H9 (cell line): ENCODE measurements at regions not wholly inside any gene's neighbourhood (a gene's known extent, or its start where the extent isn't known, plus 50 kb on each side); places are given as distances from the start of the nearest gene placed in this dataset.
A peak's percentile ranks its signal among the peaks of the same experiment; 100 is the strongest.
"Not testable (repeated sequence)": the region's sequence is repeated elsewhere in the genome, so short reads cannot be mapped to it uniquely, and the experiment has no call there.

Experiments
- DNase-seq: peaks from one replicate; pipeline ENCODE4 v3.0.0-alpha.2; 2017
- H2AFZ ChIP-seq: one replicate; pipeline ENCODE4 v1.6.1; 2013; ENCODE audit warnings: mild to moderate bottlenecking, low read length, control low read depth, moderate library complexity
- H2AK5ac ChIP-seq: 2 replicates; pipeline ENCODE4 v1.6.1; 2013; ENCODE audit warnings: low read length, control low read depth, mixed read lengths; ENCODE audit not compliant: insufficient read length
- H2BK120ac ChIP-seq: one replicate; pipeline ENCODE4 v1.6.1; 2013; ENCODE audit warnings: low read depth, mild to moderate bottlenecking, low read length, control low read depth, inconsistent platforms; ENCODE audit not compliant: poor library complexity, severe bottlenecking
- H2BK12ac ChIP-seq: 2 replicates; pipeline ENCODE4 v1.6.1; 2013; ENCODE audit warnings: low read length, control low read depth, mixed read lengths, low read depth; ENCODE audit not compliant: insufficient read length
- H2BK15ac ChIP-seq: 2 replicates; pipeline ENCODE4 v1.6.1; 2013; ENCODE audit warnings: low read depth, low read length, control low read depth
- H2BK20ac ChIP-seq: one replicate; pipeline ENCODE4 v1.6.1; 2013; ENCODE audit warnings: low read depth, mild to moderate bottlenecking, low read length, control low read depth, inconsistent platforms; ENCODE audit not compliant: poor library complexity, severe bottlenecking
- H2BK5ac ChIP-seq: 2 replicates; pipeline ENCODE4 v1.6.1; 2013; ENCODE audit warnings: low read length, control low read depth, mixed read lengths; ENCODE audit not compliant: insufficient read length
- H3K14ac ChIP-seq: 2 replicates; pipeline ENCODE4 v1.6.1; 2013; ENCODE audit warnings: low read length, control low read depth; ENCODE audit not compliant: insufficient read depth
- H3K18ac ChIP-seq: 2 replicates; pipeline ENCODE4 v1.6.1; 2013; ENCODE audit warnings: low read depth, mild to moderate bottlenecking, mixed read lengths, low read length, control low read depth; ENCODE audit not compliant: insufficient read length
- H3K23ac ChIP-seq: 2 replicates; pipeline ENCODE4 v1.6.1; 2013; ENCODE audit warnings: low read length, control low read depth, mixed read lengths, low read depth; ENCODE audit not compliant: insufficient read length
- H3K23me2 ChIP-seq: 2 replicates; pipeline ENCODE4 v1.6.1; 2013; ENCODE audit warnings: low read depth, mild to moderate bottlenecking, mixed read lengths, low read length, control low read depth; ENCODE audit not compliant: insufficient read length, poor library complexity, severe bottlenecking
- H3K27ac ChIP-seq: 2 replicates; pipeline ENCODE4 v1.5.1; 2013; ENCODE audit warnings: low read length, control low read depth, mixed read lengths, low read depth; ENCODE audit not compliant: insufficient read length
- H3K27me3 ChIP-seq: 2 replicates; pipeline ENCODE4 v1.6.1; 2013; ENCODE audit warnings: low read length, control low read depth, inconsistent platforms; ENCODE audit not compliant: insufficient read depth
- H3K4ac ChIP-seq: 2 replicates; pipeline ENCODE4 v1.6.1; 2013; ENCODE audit warnings: low read depth, mild to moderate bottlenecking, control low read depth, inconsistent platforms, low read length, moderate library complexity
- H3K4me1 ChIP-seq: 2 replicates; pipeline ENCODE4 v1.6.1; 2013; ENCODE audit warnings: low read length, control low read depth, inconsistent platforms; ENCODE audit not compliant: insufficient read depth
- H3K4me2 ChIP-seq: 2 replicates; pipeline ENCODE4 v1.6.1; 2013; ENCODE audit warnings: low read length, control low read depth, mixed read lengths; ENCODE audit not compliant: insufficient read length, insufficient read depth
- H3K56ac ChIP-seq: 2 replicates; pipeline ENCODE4 v1.6.1; 2013; ENCODE audit warnings: low read depth, mild to moderate bottlenecking, mixed read lengths, low read length, control low read depth; ENCODE audit not compliant: insufficient read length
- H3K79me1 ChIP-seq: 2 replicates; pipeline ENCODE4 v1.6.1; 2013; ENCODE audit warnings: low read depth, mild to moderate bottlenecking, moderate library complexity, low read length, control low read depth, inconsistent platforms; ENCODE audit not compliant: insufficient read depth, poor library complexity, severe bottlenecking
- H3K79me2 ChIP-seq: 2 replicates; pipeline ENCODE4 v1.6.1; 2013; ENCODE audit warnings: low read length, control low read depth, inconsistent platforms; ENCODE audit not compliant: insufficient read depth
- H3K9ac ChIP-seq: 2 replicates; pipeline ENCODE4 v1.6.1; 2013; ENCODE audit warnings: low read length, control low read depth, mixed read lengths; ENCODE audit not compliant: insufficient read length; ENCODE audit errors: extremely low read depth
- H3K9me3 ChIP-seq: one replicate; pipeline ENCODE4 v1.6.1; 2013; ENCODE audit warnings: low read depth, low read length, inconsistent platforms; ENCODE audit not compliant: control insufficient read depth
- H3T11ph ChIP-seq: one replicate; pipeline ENCODE4 v1.6.1; 2013; ENCODE audit warnings: mild to moderate bottlenecking, low read length, control low read depth, inconsistent platforms
- H4K20me1 ChIP-seq: one replicate; pipeline ENCODE4 v1.6.1; 2013; ENCODE audit not compliant: control insufficient read depth, insufficient read length, insufficient read depth
- H4K5ac ChIP-seq: 2 replicates; pipeline ENCODE4 v1.6.1; 2013; ENCODE audit warnings: low read depth, mild to moderate bottlenecking, mixed read lengths, low read length, control low read depth; ENCODE audit not compliant: insufficient read length
- H4K8ac ChIP-seq: replicated peaks from 2 replicates; pipeline ENCODE4 v1.6.1; 2013; ENCODE audit warnings: low read length, control low read depth, mixed read lengths, low read depth; ENCODE audit not compliant: insufficient read length
- H4K91ac ChIP-seq: 2 replicates; pipeline ENCODE4 v1.6.1; 2013; ENCODE audit warnings: low read depth, mild to moderate bottlenecking, moderate library complexity, mixed read lengths, low read length, control low read depth; ENCODE audit not compliant: insufficient read length
- H3K27ac Mint-ChIP-seq, 3 experiments: 2 replicates in 2 of 3; 3 replicates in 1 of 3; pipeline ENCODE4 v1.8.0; 2020 to 2021; ENCODE audit warnings: mixed read lengths in 3 of 3, mild to moderate bottlenecking in 1 of 3, moderate library complexity in 1 of 3
- H3K27me3 Mint-ChIP-seq: 2 replicates; pipeline ENCODE4 v1.8.0; 2021; ENCODE audit warnings: low read depth, mild to moderate bottlenecking, moderate library complexity, mixed read lengths
- H3K36me3 Mint-ChIP-seq, 3 experiments: 2 replicates in 2 of 3; 3 replicates in 1 of 3; pipeline ENCODE4 v1.8.0; 2020 to 2021; ENCODE audit warnings: low read depth in 3 of 3, mixed read lengths in 3 of 3; ENCODE audit not compliant: insufficient read depth in 1 of 3
- H3K4me1 Mint-ChIP-seq, 2 experiments: 2 replicates each; pipeline ENCODE4 v1.8.0; 2020; ENCODE audit warnings: mixed read lengths in 2 of 2
- H3K4me3 Mint-ChIP-seq, 2 experiments: 2 replicates in 1 of 2; 3 replicates in 1 of 2; pipeline ENCODE4 v1.8.0; 2020 to 2021; ENCODE audit warnings: mild to moderate bottlenecking in 2 of 2, mixed read lengths in 2 of 2, moderate library complexity in 1 of 2
- H3K9me3 Mint-ChIP-seq, 2 experiments: 2 replicates in 1 of 2; 3 replicates in 1 of 2; pipeline ENCODE4 v1.8.0; 2020; ENCODE audit warnings: mild to moderate bottlenecking in 2 of 2, mixed read lengths in 2 of 2, moderate library complexity in 1 of 2
- WGBS: extraction: QIAGEN DNeasy Blood & Tissue Kit; methylation state at CpG from one replicate; pipeline ENCODE4 v1.1.7; 2013; ENCODE audit warnings: missing lambda C conversion rate, low lambda C conversion rate, mixed read lengths; ENCODE audit not compliant: insufficient read length; ENCODE audit errors: extremely low coverage; 5-methylcytosine and 5-hydroxymethylcytosine counted together
- TF ChIP-seq, protein P1 (sequence below): fragments of 200-600 bp; sonication (generic); conservative IDR thresholded peaks from 3 replicates; pipeline ENCODE4 v1.8.0; 2021; ENCODE audit warnings: antibody characterized with exemption, mild to moderate bottlenecking

DNA sequence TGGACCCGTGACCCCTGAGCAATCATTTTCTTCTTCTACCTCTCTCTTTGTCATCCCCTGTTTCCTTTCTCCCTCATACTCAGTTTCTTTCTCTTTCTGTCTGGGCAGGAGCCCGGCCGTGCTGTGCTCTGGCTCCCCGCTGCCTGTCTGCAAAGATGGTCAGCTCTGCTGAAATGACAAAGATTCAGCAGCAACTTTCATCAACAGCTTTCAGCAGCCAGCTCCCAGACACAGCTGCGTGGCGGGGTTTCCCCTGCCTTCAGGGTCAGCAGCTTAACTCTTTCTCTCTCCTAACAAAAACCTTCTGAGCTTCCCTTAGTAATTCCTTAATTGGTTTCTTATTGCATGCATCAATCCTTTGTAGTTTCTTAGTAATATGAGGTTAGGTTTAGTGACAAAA, 1234.4 kb downstream of the CNTNAP5 start:
- Histone ChIP-seq H3K4me2 (no peak overlapping the region), H3K79me2 (no peaks in the 10 kb centered on the region), H2AK5ac (no peak overlapping the region), H3K56ac (no peak overlapping the region), H3K9me3 (no peaks in the 10 kb centered on the region), H4K91ac (no peak overlapping the region), H3K4me1 (no peaks in the 10 kb centered on the region), H3K9ac (no peak overlapping the region), H3K4ac (no peak overlapping the region), H2BK20ac (no peak overlapping the region), H3T11ph (no peak overlapping the region), H2BK5ac (no peak overlapping the region), H3K23me2 (no peaks in the 10 kb centered on the region), H3K79me1 (no peaks in the 10 kb centered on the region), H3K23ac (no peak overlapping the region), H4K5ac (no peak overlapping the region), H3K27me3 (no peaks in the 10 kb centered on the region), H4K8ac (no peak overlapping the region), H3K27ac (no peak overlapping the region), H3K18ac (no peak overlapping the region), H2BK15ac (no peak overlapping the region), H2AFZ (no peak overlapping the region), H2BK12ac (no peak overlapping the region), H3K14ac (no peak overlapping the region), H2BK120ac (no peak overlapping the region), H4K20me1 (no peaks in the 10 kb centered on the region)
- WGBS, result no CpG with 5 or more reads among the region's 6 CpGs
- no peak for DNase-seq
- H3K9me3 Mint-ChIP-seq, result no peaks in the 10 kb centered on the region; a peak in 2 of 5 replicates
- TF ChIP-seq, protein P1, sequence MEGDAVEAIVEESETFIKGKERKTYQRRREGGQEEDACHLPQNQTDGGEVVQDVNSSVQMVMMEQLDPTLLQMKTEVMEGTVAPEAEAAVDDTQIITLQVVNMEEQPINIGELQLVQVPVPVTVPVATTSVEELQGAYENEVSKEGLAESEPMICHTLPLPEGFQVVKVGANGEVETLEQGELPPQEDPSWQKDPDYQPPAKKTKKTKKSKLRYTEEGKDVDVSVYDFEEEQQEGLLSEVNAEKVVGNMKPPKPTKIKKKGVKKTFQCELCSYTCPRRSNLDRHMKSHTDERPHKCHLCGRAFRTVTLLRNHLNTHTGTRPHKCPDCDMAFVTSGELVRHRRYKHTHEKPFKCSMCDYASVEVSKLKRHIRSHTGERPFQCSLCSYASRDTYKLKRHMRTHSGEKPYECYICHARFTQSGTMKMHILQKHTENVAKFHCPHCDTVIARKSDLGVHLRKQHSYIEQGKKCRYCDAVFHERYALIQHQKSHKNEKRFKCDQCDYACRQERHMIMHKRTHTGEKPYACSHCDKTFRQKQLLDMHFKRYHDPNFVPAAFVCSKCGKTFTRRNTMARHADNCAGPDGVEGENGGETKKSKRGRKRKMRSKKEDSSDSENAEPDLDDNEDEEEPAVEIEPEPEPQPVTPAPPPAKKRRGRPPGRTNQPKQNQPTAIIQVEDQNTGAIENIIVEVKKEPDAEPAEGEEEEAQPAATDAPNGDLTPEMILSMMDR, result no peak
- no peaks in the 10 kb centered on the region for H3K27me3 Mint-ChIP-seq
- H3K27ac Mint-ChIP-seq, result peak overlapping the region in 1 of 3 experiments; percentile 74; a peak in 2 of 7 replicates
- no peak overlapping the region for H3K4me3 Mint-ChIP-seq
- H3K4me1 Mint-ChIP-seq, result peaks cover 19 to 26% of the 10 kb centered on the region in 2 experiments
- no peaks in the 10 kb centered on the region; a peak in 1 of 7 replicates for H3K36me3 Mint-ChIP-seq

- H2BK15ac ChIP-seq, H2BK20ac ChIP-seq, H3T11ph ChIP-seq, H3K4me3 Mint-ChIP-seq, H3K79me2 ChIP-seq, H2BK5ac ChIP-seq, H3K4me2 ChIP-seq, H3K9me3 Mint-ChIP-seq, H3K56ac ChIP-seq, H3K9ac ChIP-seq, H4K5ac ChIP-seq, H3K27me3 ChIP-seq, H3K27ac ChIP-seq, H3K14ac ChIP-seq, H3K4me1 ChIP-seq, H3K23me2 ChIP-seq, H3K36me3 Mint-ChIP-seq, H3K4ac ChIP-seq, H3K27ac Mint-ChIP-seq, H3K79me1 ChIP-seq, H4K20me1 ChIP-seq, H2BK120ac ChIP-seq, H4K91ac ChIP-seq, DNase-seq, H2BK12ac ChIP-seq, H2AK5ac ChIP-seq, H2AFZ ChIP-seq, H3K23ac ChIP-seq, H3K18ac ChIP-seq, H3K27me3 Mint-ChIP-seq, H3K9me3 ChIP-seq, H4K8ac ChIP-seq: not testable (repeated sequence)
- H3K4me1 Mint-ChIP-seq, result peaks cover 19 to 26% of the 10 kb centered on the region in 2 experiments
Observed at GRCh38 chr2:125260366-125260930, 1235.4 kb downstream of the CNTNAP5 start.
